ENCODE measurements at regions not wholly inside any gene's neighbourhood (a gene's known extent, or its start where the extent isn't known, plus 50 kb on each side); places are given as distances from the start of the nearest gene placed in this dataset.

- Mint-ChIP-seq H3K27ac (no peak overlapping the region), H3K36me3 (no peaks in the 10 kb centered on the region), H3K27me3 (ENCODE audit: low read depth in 2 of 2) (peaks cover 8 to 41% of the 10 kb centered on the region in 2 donors), H3K4me1 (no peaks in the 10 kb centered on the region), H3K9me3 (no peaks in the 10 kb centered on the region), H3K4me3 (no peak overlapping the region)
- Histone ChIP-seq H3K9me3 (ENCODE audit: control insufficient read depth, insufficient read depth, low read length) (no peaks in the 10 kb centered on the region), H3K36me3 (ENCODE audit: control insufficient read depth, insufficient read depth, low read length) (no peaks in the 10 kb centered on the region), H3K4me3 (ENCODE audit: low read length) (no peak overlapping the region), H3K27ac (ENCODE audit: low read length) (no peak overlapping the region), H3K27me3 (ENCODE audit: control insufficient read depth, insufficient read depth, low read length) (no peaks in the 10 kb centered on the region), H3K4me1 (ENCODE audit: control insufficient read depth, insufficient read depth, low read length) (no peaks in the 10 kb centered on the region)
- intact Hi-C loops (cut with micrococcal nuclease): no loop called here
- no peak for TF ChIP-seq CTCF (IDR thresholded peaks at IDR 0.05)
- ATAC-seq: no peak
- WGBS (ENCODE audit: insufficient coverage): 79% methylated on average over 1 of the region's 1 CpG
- peak in 1 of 2 donors; percentile 16 for DNase-seq
These were observed 115.9 kb upstream of the ST8SIA2 start for GRCh38 chr15:92277776-92278175.

DNA sequence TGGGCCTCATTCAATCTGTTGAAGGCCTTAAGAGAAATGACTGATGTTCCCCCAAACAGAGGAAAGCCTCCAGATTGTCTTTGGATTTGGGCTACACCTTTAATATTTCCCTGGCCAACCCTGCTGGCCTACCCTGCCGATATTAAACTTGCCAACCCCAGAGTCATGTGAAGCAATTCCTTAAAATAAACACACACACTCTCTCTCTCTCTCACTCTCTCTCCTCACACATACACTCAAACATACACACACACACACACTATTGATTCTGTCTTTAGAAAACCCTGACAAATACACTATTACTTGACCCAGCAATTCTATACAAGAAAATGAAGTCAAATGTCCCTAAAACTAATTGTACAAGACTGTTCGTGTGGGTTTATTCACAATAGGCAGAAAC lies 109.9 kb upstream of the ST8SIA2 start:
- Histone ChIP-seq H3K27ac (ENCODE audit: low read length) (no peak overlapping the region), H3K9me3 (ENCODE audit: control insufficient read depth, insufficient read depth, low read length) (no peaks in the 10 kb centered on the region), H3K4me1 (ENCODE audit: control insufficient read depth, insufficient read depth, low read length) (no peaks in the 10 kb centered on the region), H3K4me3 (ENCODE audit: low read length) (no peak overlapping the region), H3K27me3 (ENCODE audit: control insufficient read depth, insufficient read depth, low read length) (no peaks in the 10 kb centered on the region), H3K36me3 (ENCODE audit: control insufficient read depth, insufficient read depth, low read length) (no peaks in the 10 kb centered on the region)
- ATAC-seq (no peak), DNase-seq (no peak)
- intact Hi-C loops (cut with micrococcal nuclease): no loop called here
- TF ChIP-seq CTCF (IDR thresholded peaks at IDR 0.05): no peak
- H3K36me3 Mint-ChIP-seq: no peaks in the 10 kb centered on the region
- peaks cover 2 to 16% of the 10 kb centered on the region in 2 donors for H3K27me3 Mint-ChIP-seq (ENCODE audit: low read depth in 2 of 2)
- H3K27ac Mint-ChIP-seq: no peak overlapping the region
- no peak overlapping the region for H3K4me3 Mint-ChIP-seq
- WGBS (ENCODE audit: insufficient coverage): 87% methylated on average over 2 of the region's 2 CpGs
- H3K9me3 Mint-ChIP-seq: no peaks in the 10 kb centered on the region
- peaks cover 5% of the 10 kb centered on the region in 2 donors for H3K4me1 Mint-ChIP-seq

DNA sequence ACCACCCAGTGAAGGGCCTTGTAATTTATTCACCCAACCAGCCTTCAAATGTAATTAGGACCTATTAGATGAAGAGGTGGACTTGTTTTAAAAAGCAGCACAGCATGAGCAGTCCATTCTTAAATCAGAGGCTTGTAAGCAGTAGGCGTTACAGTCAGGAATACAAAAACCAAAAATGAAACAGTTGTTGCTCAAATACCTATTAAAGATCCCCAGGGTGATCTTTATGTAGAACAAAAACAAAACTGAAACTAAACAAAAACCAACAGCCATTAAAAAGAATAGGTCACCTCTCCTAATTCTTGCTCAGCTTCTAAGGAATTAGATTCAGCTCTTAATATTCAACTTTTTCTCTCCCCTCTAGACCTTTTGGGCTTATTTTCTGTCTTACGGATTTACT lies 104.9 kb upstream of the ST8SIA2 start:
- Histone ChIP-seq H3K9me3 (ENCODE audit: control insufficient read depth, insufficient read depth, low read length) (no peaks in the 10 kb centered on the region), H3K4me3 (ENCODE audit: low read length) (no peak overlapping the region), H3K36me3 (ENCODE audit: control insufficient read depth, insufficient read depth, low read length) (no peaks in the 10 kb centered on the region), H3K4me1 (ENCODE audit: control insufficient read depth, insufficient read depth, low read length) (no peaks in the 10 kb centered on the region), H3K27ac (ENCODE audit: low read length) (no peak overlapping the region), H3K27me3 (ENCODE audit: control insufficient read depth, insufficient read depth, low read length) (no peaks in the 10 kb centered on the region)
- 53% methylated on average over 2 of the region's 2 CpGs for WGBS (ENCODE audit: insufficient coverage)
- DNase-seq (no peak), ATAC-seq (no peak)
- no peak overlapping the region for H3K4me3 Mint-ChIP-seq
- H3K36me3 Mint-ChIP-seq: no peaks in the 10 kb centered on the region
- peaks cover 4 to 10% of the 10 kb centered on the region in 2 donors for H3K27me3 Mint-ChIP-seq (ENCODE audit: low read depth in 2 of 2)
- no peaks in the 10 kb centered on the region for H3K9me3 Mint-ChIP-seq
- TF ChIP-seq CTCF (IDR thresholded peaks at IDR 0.05): no peak
- intact Hi-C loops (cut with micrococcal nuclease): no loop called here
- H3K27ac Mint-ChIP-seq: no peak overlapping the region
- H3K4me1 Mint-ChIP-seq: peaks cover 5 to 9% of the 10 kb centered on the region in 2 donors

DNA sequence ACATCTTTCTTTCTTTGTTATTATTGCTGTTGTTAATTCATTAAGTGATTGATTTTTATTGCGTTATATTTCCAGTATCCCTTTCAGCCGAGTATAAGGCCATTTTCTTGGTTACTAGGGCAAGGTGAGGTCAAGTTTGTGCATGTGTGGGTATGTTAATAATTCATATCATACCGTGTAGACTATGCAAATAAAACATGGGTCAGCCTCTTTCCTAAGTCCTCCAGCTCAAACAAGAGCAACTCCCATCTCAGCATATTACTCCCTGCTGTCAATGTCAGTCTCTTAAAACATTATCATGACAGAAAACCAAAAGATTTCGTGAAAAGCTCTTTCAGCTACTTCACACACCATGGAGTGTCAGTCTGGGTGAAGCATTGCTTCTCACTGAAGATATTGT lies 103.9 kb upstream of the ST8SIA2 start:
- Mint-ChIP-seq H3K4me1 (peaks cover 5 to 9% of the 10 kb centered on the region in 2 donors), H3K4me3 (no peak overlapping the region), H3K27me3 (ENCODE audit: low read depth in 2 of 2) (peaks cover 9 to 17% of the 10 kb centered on the region in 2 donors), H3K9me3 (no peaks in the 10 kb centered on the region), H3K27ac (no peak overlapping the region), H3K36me3 (no peaks in the 10 kb centered on the region)
- Histone ChIP-seq H3K27me3 (ENCODE audit: control insufficient read depth, insufficient read depth, low read length) (no peaks in the 10 kb centered on the region), H3K9me3 (ENCODE audit: control insufficient read depth, insufficient read depth, low read length) (no peaks in the 10 kb centered on the region), H3K36me3 (ENCODE audit: control insufficient read depth, insufficient read depth, low read length) (no peaks in the 10 kb centered on the region), H3K27ac (ENCODE audit: low read length) (no peak overlapping the region), H3K4me3 (ENCODE audit: low read length) (no peak overlapping the region), H3K4me1 (ENCODE audit: control insufficient read depth, insufficient read depth, low read length) (no peaks in the 10 kb centered on the region)
- TF ChIP-seq CTCF (IDR thresholded peaks at IDR 0.05): no peak
- WGBS (ENCODE audit: insufficient coverage): 94% methylated on average over 4 of the region's 4 CpGs
- ATAC-seq (no peak), DNase-seq (no peak)
- intact Hi-C loops (cut with micrococcal nuclease): no loop called here
